Esophagus squamous epithelium (tissue), 5 donors: ENCODE measurements at regions not wholly inside any gene's neighbourhood (a gene's known extent, or its start where the extent isn't known, plus 50 kb on each side); places are given as distances from the start of the nearest gene placed in this dataset.
"Not testable (repeated sequence)": the region's sequence is repeated elsewhere in the genome, so short reads cannot be mapped to it uniquely, and the experiment has no call there.

ENCODE experiments used
- DNase-seq: peaks from one replicate; lab custom pipeline; 2025; lab: John Stamatoyannopoulos, UW
- H3K27ac ChIP-seq, 4 donors: fragments of 200-600 bp; sonication (generic); one replicate each; pipeline ENCODE4 v1.5.1; 2016 to 2019; ENCODE audit warnings: mild to moderate bottlenecking in 1 of 4
- H3K27me3 ChIP-seq, 4 donors: fragments of 200-600 bp; sonication (generic); 1 replicate in 3 of 4; 2 replicates in 1 of 4; pipeline versions ENCODE4 v1.5.1 to v1.6.0; 2017 to 2021; ENCODE audit warnings: antibody characterized with exemption in 1 of 4
- H3K36me3 ChIP-seq, 3 donors: fragments of 200-600 bp; sonication (generic); one replicate each; pipeline ENCODE4 v1.5.1; 2016 to 2019
- H3K4me1 ChIP-seq, 3 donors: fragments of 200-600 bp; sonication (generic); one replicate each; pipeline ENCODE4 v1.5.1; 2017 to 2019
- H3K4me3 ChIP-seq, 4 donors: fragments of 200-600 bp; sonication (generic); 1 replicate in 3 of 4; 2 replicates in 1 of 4; pipeline ENCODE4 v1.5.1; 2016 to 2019; ENCODE audit warnings: mild to moderate bottlenecking in 2 of 4, moderate library complexity in 1 of 4
- H3K9me3 ChIP-seq, 3 donors: fragments of 200-600 bp; sonication (generic); one replicate each; pipeline ENCODE4 v1.5.1; 2016 to 2019
- CTCF ChIP-seq, 6 experiments: fragments of 450-650 bp in 4 of 6; fragments of 200-600 bp in 2 of 6; sonication (generic) in 2 of 6; IDR thresholded peaks; one replicate each; pipeline ENCODE4 v1.5.1; 2016 to 2019; ENCODE audit warnings: antibody characterized with exemption in 6 of 6, mild to moderate bottlenecking in 4 of 6, moderate library complexity in 4 of 6
- POLR2A ChIP-seq, 4 donors: fragments of 450-650 bp; IDR thresholded peaks; one replicate each; pipeline ENCODE4 v1.6.1; 2017; ENCODE audit warnings: antibody characterized with exemption in 4 of 4, mild to moderate bottlenecking in 4 of 4, moderate library complexity in 3 of 4
- WGBS, 2 donors: methylation state at CpG; one replicate each; pipeline ENCODE4 v1.1.5; 2018; 5-methylcytosine and 5-hydroxymethylcytosine counted together
- intact Hi-C: fragments of 100-400 bp; cut with DNase I; formaldehyde crosslinking; loops from one replicate; pipeline ENCODE4 v1.15.0; 2022
- donor health status: DM: yes; HTN: yes; CAD: no.

GRCh38 chrX:109040057-109040456 lies 303.7 kb upstream of the IRS4 start:
- Histone ChIP-seq H3K27me3 (no peaks in the 10 kb centered on the region), H3K4me3 (no peak overlapping the region), H3K36me3 (no peaks in the 10 kb centered on the region), H3K27ac (no peak overlapping the region), H3K9me3 (no peaks in the 10 kb centered on the region), H3K4me1 (no peaks in the 10 kb centered on the region)
- WGBS, 2 donors, result 25% methylated on average over 2 of the region's 3 CpGs; no CpG with 5 or more reads in 1 of the 2 donors
- intact Hi-C loops, result no loop called here
- DNase-seq, result no peak
- TF ChIP-seq CTCF (IDR thresholded peaks at IDR 0.05) (no peak), POLR2A (IDR thresholded peaks at IDR 0.05) (no peak)

- DNase-seq, result no peak
- Histone ChIP-seq H3K27me3 (no peaks in the 10 kb centered on the region), H3K4me3 (no peak overlapping the region), H3K27ac (no peak overlapping the region), H3K36me3 (no peaks in the 10 kb centered on the region), H3K4me1 (no peaks in the 10 kb centered on the region), H3K9me3 (peaks cover 0 to 3% (median 0%) of the 10 kb centered on the region in 3 donors)
- WGBS, 2 donors, result 47 to 53% methylated on average over 2 of the region's 2 CpGs
- intact Hi-C loops, result no loop called here
- no peak for TF ChIP-seq CTCF (IDR thresholded peaks at IDR 0.05)
- no peak for TF ChIP-seq POLR2A (IDR thresholded peaks at IDR 0.05)
These were observed 300.3 kb upstream of the IRS4 start for GRCh38 chrX:109036624-109037023.

GRCh38 chrX:108993909-108994308 lies 257.5 kb upstream of the IRS4 start:
- TF ChIP-seq CTCF (IDR thresholded peaks at IDR 0.05) (no peak), POLR2A (IDR thresholded peaks at IDR 0.05) (no peak)
- H3K4me1 ChIP-seq, result no peaks in the 10 kb centered on the region
- no peak for DNase-seq
- no peaks in the 10 kb centered on the region for H3K36me3 ChIP-seq
- H3K27ac ChIP-seq, result no peak overlapping the region
- H3K9me3 ChIP-seq, result no peaks in the 10 kb centered on the region
- H3K4me3 ChIP-seq, result no peak overlapping the region
- intact Hi-C loops, result no loop called here
- no peaks in the 10 kb centered on the region for H3K27me3 ChIP-seq

GRCh38 chrX:108972899-108973298 lies 236.5 kb upstream of the IRS4 start:
- H3K9me3 ChIP-seq, H3K27me3 ChIP-seq, H3K36me3 ChIP-seq, H3K4me1 ChIP-seq, intact Hi-C loops, DNase-seq, H3K27ac ChIP-seq, H3K4me3 ChIP-seq: not testable (repeated sequence)
- WGBS, 2 donors, result 96% methylated on average over 3 of the region's 3 CpGs; no CpG with 5 or more reads in 1 of the 2 donors

GRCh38 chrX:108947205-108947604 lies 210.8 kb upstream of the IRS4 start:
- TF ChIP-seq CTCF (IDR thresholded peaks at IDR 0.05) (no peak), POLR2A (IDR thresholded peaks at IDR 0.05) (no peak)
- intact Hi-C loops, result no loop called here
- WGBS, 2 donors, result 77 to 100% methylated on average over 2 of the region's 2 CpGs

GRCh38 chrX:108946531-108946930 lies 210.2 kb upstream of the IRS4 start:
- DNase-seq, result no peak
- Histone ChIP-seq H3K27ac (no peak overlapping the region), H3K9me3 (no peaks in the 10 kb centered on the region), H3K4me1 (no peaks in the 10 kb centered on the region), H3K27me3 (peaks cover 0 to 5% (median 0%) of the 10 kb centered on the region in 4 donors), H3K4me3 (no peak overlapping the region), H3K36me3 (no peaks in the 10 kb centered on the region)
- intact Hi-C loops, result no loop called here
- TF ChIP-seq CTCF (IDR thresholded peaks at IDR 0.05) (no peak), POLR2A (IDR thresholded peaks at IDR 0.05) (no peak)
- 44 to 60% methylated on average over 1 to 2 of the region's 4 CpGs for WGBS, 2 donors

More at GRCh38 chrX:108947205-108947604, 210.8 kb upstream of the IRS4 start:
- H3K36me3 ChIP-seq, result no peaks in the 10 kb centered on the region
- H3K4me1 ChIP-seq, result no peaks in the 10 kb centered on the region
- DNase-seq, result no peak
- no peak overlapping the region for H3K27ac ChIP-seq
- no peak overlapping the region for H3K4me3 ChIP-seq
- no peaks in the 10 kb centered on the region for H3K9me3 ChIP-seq
- H3K27me3 ChIP-seq, result peaks cover 0 to 5% (median 0%) of the 10 kb centered on the region in 4 donors
